H1 (cell line): ENCODE measurements at regions not wholly inside any gene's neighbourhood (a gene's known extent, or its start where the extent isn't known, plus 50 kb on each side); places are given as distances from the start of the nearest gene placed in this dataset.

ENCODE experiments used
- CBX5 ChIP-seq: fragments of 300-800, 300-1000 bp; sonication (generic); IDR thresholded peaks from 2 replicates; pipeline ENCODE4 v1.7.1; 2016; ENCODE audit warnings: antibody characterized with exemption, low read length, low read depth
- HDAC6 ChIP-seq: IDR thresholded peaks from one replicate; pipeline ENCODE4 v1.7.1; 2012; ENCODE audit warnings: low read depth, mild to moderate bottlenecking, inconsistent platforms, low read length, moderate library complexity
- JUND ChIP-seq: IDR thresholded peaks from 2 replicates; pipeline ENCODE4 v1.6.1; 2011; ENCODE audit warnings: mild to moderate bottlenecking, improper control_type of control experiment, low read length
- TF ChIP-seq, protein P1 (sequence below), 3 experiments: IDR thresholded peaks; 1 replicate in 2 of 3; 2 replicates in 1 of 3; pipeline versions ENCODE4 v1.5.1 to v1.6.1; 2011; ENCODE audit warnings: low read length in 3 of 3, mild to moderate bottlenecking in 3 of 3, inconsistent platforms in 2 of 3, low read depth in 1 of 3, moderate library complexity in 1 of 3; ENCODE audit not compliant: insufficient read depth in 1 of 3; ENCODE audit errors: control extremely low read depth in 1 of 3

DNA sequence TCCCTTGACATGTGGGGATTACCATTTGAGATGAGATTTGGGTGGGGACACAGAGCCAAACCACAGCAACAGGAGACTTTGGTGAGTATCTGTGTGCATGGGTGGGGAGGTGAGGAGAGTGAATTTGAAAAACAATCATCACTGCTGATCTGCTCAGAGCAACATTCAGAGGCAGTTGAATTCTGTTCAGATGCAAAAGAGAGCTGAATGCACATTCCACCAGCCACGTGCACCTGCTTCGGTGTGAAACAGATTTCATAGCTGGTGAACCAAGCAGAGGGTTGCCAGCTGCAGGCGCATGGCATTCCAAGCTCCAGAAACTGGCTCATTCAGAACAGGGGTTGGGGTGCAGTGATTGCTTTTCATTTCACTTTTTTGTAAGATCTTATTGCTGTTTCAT, 233.1 kb upstream of the FOXF1 start:
- TF ChIP-seq, protein P1, sequence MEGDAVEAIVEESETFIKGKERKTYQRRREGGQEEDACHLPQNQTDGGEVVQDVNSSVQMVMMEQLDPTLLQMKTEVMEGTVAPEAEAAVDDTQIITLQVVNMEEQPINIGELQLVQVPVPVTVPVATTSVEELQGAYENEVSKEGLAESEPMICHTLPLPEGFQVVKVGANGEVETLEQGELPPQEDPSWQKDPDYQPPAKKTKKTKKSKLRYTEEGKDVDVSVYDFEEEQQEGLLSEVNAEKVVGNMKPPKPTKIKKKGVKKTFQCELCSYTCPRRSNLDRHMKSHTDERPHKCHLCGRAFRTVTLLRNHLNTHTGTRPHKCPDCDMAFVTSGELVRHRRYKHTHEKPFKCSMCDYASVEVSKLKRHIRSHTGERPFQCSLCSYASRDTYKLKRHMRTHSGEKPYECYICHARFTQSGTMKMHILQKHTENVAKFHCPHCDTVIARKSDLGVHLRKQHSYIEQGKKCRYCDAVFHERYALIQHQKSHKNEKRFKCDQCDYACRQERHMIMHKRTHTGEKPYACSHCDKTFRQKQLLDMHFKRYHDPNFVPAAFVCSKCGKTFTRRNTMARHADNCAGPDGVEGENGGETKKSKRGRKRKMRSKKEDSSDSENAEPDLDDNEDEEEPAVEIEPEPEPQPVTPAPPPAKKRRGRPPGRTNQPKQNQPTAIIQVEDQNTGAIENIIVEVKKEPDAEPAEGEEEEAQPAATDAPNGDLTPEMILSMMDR (IDR thresholded peaks at IDR 0.05; ENCODE audit: control extremely low read depth in 1 of 3, insufficient read depth in 1 of 3, low read depth in 1 of 3, low read length in 3 of 3) = no peak
- TF ChIP-seq CBX5 = no peak
- TF ChIP-seq HDAC6 = no peak
- TF ChIP-seq JUND = no peak
